ENCODE measurements at regions not wholly inside any gene's neighbourhood (a gene's known extent, or its start where the extent isn't known, plus 50 kb on each side); places are given as distances from the start of the nearest gene placed in this dataset.

DNA sequence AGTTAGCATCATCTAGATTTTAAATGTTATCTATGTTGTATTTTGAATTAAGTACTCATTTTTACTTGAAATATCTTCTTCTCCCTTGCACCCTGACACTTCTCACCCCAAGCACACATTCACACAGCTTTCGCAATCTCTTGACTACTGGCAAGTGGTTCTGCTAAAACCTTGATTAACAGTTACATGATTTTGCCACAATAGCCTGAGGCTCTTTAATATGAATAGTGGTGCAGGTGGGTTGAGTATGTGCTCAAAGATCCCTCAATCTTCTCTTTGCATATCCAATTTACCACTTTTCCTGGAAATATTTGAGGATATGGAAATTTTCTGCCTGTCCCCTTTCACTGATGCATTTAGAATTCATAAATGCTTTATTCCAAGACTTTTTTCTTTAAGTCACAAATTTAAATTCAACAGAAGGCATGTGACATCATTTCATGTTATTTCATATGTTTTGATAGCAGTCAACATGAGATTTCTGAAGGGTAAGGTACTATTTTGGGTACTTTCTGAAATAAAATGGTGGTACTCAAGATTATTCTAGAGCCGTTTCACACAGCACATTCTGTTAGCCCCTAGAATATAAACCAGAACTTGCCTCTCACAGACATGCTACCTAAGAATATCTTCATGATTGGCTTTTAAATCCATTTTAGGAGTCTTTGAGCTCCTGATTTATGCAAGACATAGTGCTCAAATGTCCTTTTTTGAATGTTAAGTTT is 339.7 kb downstream of the RPRM start:
- intact Hi-C loops (cut with DNase I; ENCODE audit: low total_unique reads) (no loop called here), in situ Hi-C loops (cut with MboI; ENCODE audit: low sequenced_read_pairs in 4 of 4) (no loop called here)
- no peak overlapping the region for H3K27ac ChIP-seq

DNA sequence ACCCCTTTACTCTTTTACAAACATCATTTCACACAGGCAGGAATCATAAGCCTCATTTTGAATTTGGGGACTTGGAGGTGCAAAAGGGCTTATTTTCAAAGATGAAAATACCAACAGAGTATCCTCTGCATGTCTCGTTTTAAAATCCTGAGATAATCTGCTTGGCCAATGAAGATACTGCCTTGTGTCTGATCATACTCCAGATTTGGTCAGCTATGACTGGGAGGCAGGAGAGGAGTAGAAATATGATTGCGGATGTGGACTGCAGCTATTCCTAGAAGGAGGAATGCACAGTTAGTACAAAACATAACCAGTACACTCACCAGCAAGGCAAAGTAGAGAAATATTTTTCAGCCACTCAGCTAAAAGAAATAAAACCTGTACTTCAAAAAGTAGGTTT is 342.3 kb downstream of the RPRM start:
- intact Hi-C loops (cut with DNase I; ENCODE audit: low total_unique reads) = no loop called here
- Histone ChIP-seq H3K27ac (no peak overlapping the region), H3K4me1 (no peaks in the 10 kb centered on the region), H3K4me3 (no peak overlapping the region), H3K9me3 (no peaks in the 10 kb centered on the region), H3K27me3 (no peaks in the 10 kb centered on the region), H3K36me3 (no peaks in the 10 kb centered on the region)
- no peak for DNase-seq
- ATAC-seq = no peak
- TF ChIP-seq POLR2A (IDR thresholded peaks at IDR 0.05) = no peak
- TF ChIP-seq, protein P1, sequence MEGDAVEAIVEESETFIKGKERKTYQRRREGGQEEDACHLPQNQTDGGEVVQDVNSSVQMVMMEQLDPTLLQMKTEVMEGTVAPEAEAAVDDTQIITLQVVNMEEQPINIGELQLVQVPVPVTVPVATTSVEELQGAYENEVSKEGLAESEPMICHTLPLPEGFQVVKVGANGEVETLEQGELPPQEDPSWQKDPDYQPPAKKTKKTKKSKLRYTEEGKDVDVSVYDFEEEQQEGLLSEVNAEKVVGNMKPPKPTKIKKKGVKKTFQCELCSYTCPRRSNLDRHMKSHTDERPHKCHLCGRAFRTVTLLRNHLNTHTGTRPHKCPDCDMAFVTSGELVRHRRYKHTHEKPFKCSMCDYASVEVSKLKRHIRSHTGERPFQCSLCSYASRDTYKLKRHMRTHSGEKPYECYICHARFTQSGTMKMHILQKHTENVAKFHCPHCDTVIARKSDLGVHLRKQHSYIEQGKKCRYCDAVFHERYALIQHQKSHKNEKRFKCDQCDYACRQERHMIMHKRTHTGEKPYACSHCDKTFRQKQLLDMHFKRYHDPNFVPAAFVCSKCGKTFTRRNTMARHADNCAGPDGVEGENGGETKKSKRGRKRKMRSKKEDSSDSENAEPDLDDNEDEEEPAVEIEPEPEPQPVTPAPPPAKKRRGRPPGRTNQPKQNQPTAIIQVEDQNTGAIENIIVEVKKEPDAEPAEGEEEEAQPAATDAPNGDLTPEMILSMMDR (IDR thresholded peaks at IDR 0.05 in 4 of 5, conservative IDR thresholded peaks at IDR 0.05 in 1 of 5) = no peak
- in situ Hi-C loops (cut with MboI; ENCODE audit: low sequenced_read_pairs in 4 of 4) = no loop called here

More for the DNA sequence above, 339.7 kb downstream of the RPRM start:
- Histone ChIP-seq H3K9me3 (no peaks in the 10 kb centered on the region), H3K36me3 (no peaks in the 10 kb centered on the region), H3K4me3 (no peak overlapping the region), H3K4me1 (no peaks in the 10 kb centered on the region), H3K27me3 (no peaks in the 10 kb centered on the region)
- no peak for DNase-seq
- no peak for ATAC-seq
- no peak for TF ChIP-seq POLR2A (IDR thresholded peaks at IDR 0.05)
- TF ChIP-seq, protein P1 (IDR thresholded peaks at IDR 0.05 in 4 of 5, conservative IDR thresholded peaks at IDR 0.05 in 1 of 5) = no peak

DNA sequence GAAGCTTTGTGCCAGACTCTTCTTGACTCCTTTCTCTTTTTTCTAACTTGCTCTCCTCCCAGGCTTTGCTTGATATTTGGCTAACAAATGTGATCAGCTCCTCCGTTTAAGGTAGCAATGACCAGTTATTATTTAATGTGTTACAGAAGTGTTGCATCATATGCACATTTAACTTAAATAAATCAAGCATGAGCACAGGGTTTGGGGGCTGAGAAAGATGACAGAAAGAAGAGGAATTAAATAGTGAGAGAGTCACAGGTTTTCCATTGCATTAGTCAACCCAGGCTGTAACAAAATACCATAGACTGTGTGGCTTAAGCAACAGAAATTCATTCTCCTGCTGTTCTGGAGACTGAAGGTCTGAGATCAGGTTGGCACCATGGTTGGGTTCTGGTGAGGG is 343.8 kb downstream of the RPRM start:
- no peaks in the 10 kb centered on the region for H3K4me1 ChIP-seq
- H3K27me3 ChIP-seq = no peaks in the 10 kb centered on the region
- H3K9me3 ChIP-seq = no peaks in the 10 kb centered on the region
- ATAC-seq = no peak
- in situ Hi-C loops (cut with MboI; ENCODE audit: low sequenced_read_pairs in 4 of 4) = no loop called here
- no peak for TF ChIP-seq POLR2A (IDR thresholded peaks at IDR 0.05)
- TF ChIP-seq, protein P1 (IDR thresholded peaks at IDR 0.05 in 4 of 5, conservative IDR thresholded peaks at IDR 0.05 in 1 of 5) = no peak
- DNase-seq = no peak
- intact Hi-C loops (cut with DNase I; ENCODE audit: low total_unique reads) = no loop called here
- H3K4me3 ChIP-seq = no peak overlapping the region
- no peaks in the 10 kb centered on the region for H3K36me3 ChIP-seq
- no peak overlapping the region for H3K27ac ChIP-seq

DNA sequence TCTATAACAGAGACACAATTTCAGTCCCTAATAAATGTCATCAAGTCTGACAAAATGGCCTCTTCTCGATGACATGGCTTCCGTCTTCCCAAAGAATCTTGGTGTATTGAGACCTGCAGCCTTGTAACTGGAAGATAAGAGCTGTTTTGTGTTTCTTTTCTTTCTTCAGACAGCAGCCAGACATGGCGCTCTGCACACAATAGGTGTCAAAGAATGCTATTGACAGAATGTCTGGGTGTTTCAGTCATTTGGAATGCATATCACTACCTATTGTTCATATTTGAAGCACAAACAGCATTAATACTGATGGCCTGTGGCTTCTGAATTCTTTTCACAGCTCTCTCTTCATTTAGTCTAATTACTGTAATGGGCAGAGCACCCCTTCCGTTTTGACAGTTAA is 344.8 kb downstream of the RPRM start:
- no peak overlapping the region for H3K27ac ChIP-seq
- H3K27me3 ChIP-seq = no peaks in the 10 kb centered on the region
- DNase-seq (no peak), ATAC-seq (no peak)
- intact Hi-C loops (cut with DNase I; ENCODE audit: low total_unique reads) = no loop called here
- TF ChIP-seq POLR2A (IDR thresholded peaks at IDR 0.05) = no peak
- TF ChIP-seq, protein P1 (IDR thresholded peaks at IDR 0.05 in 4 of 5, conservative IDR thresholded peaks at IDR 0.05 in 1 of 5) = no peak
- in situ Hi-C loops (cut with MboI; ENCODE audit: low sequenced_read_pairs in 4 of 4) = no loop called here
- no peaks in the 10 kb centered on the region for H3K36me3 ChIP-seq
- H3K4me3 ChIP-seq = no peak overlapping the region
- H3K4me1 ChIP-seq = no peaks in the 10 kb centered on the region
- no peaks in the 10 kb centered on the region for H3K9me3 ChIP-seq

DNA sequence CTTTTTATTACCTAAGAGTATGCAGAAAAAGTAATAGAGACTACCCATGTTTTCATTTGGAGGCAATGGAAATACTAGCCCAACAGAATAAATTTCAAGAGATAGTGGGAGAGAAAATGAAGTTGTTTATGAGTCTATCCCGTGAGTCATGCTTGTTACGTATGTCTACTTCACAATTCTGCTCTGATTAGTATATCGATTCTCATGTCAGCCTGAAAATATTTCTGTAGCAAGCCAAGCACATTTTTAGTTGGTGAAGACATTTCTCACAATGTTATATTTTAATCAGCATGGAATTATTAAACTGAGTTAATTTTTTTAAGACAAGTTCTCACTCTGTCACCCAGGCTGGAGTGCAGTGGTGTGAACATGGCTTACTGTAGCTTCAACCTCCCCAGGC is 346.1 kb downstream of the RPRM start:
- no peaks in the 10 kb centered on the region for H3K9me3 ChIP-seq
- in situ Hi-C loops (cut with MboI; ENCODE audit: low sequenced_read_pairs in 4 of 4) = no loop called here
- no peaks in the 10 kb centered on the region for H3K4me1 ChIP-seq
- H3K27ac ChIP-seq = no peak overlapping the region
- ATAC-seq = no peak
- intact Hi-C loops (cut with DNase I; ENCODE audit: low total_unique reads) = no loop called here
- H3K27me3 ChIP-seq = no peaks in the 10 kb centered on the region
- H3K36me3 ChIP-seq = no peaks in the 10 kb centered on the region
- TF ChIP-seq, protein P1 (IDR thresholded peaks at IDR 0.05 in 4 of 5, conservative IDR thresholded peaks at IDR 0.05 in 1 of 5) = no peak
- no peak for TF ChIP-seq POLR2A (IDR thresholded peaks at IDR 0.05)
- H3K4me3 ChIP-seq = no peak overlapping the region
- DNase-seq = no peak
